Thyroid gland (tissue), 4 donors: ENCODE measurements at regions not wholly inside any gene's neighbourhood (a gene's known extent, or its start where the extent isn't known, plus 50 kb on each side); places are given as distances from the start of the nearest gene placed in this dataset.

Source experiments
- POLR2A ChIP-seq, 2 donors: fragments of 450-650 bp; IDR thresholded peaks; one replicate each; pipeline ENCODE4 v1.6.1; 2017; ENCODE audit warnings: antibody characterized with exemption in 2 of 2, mild to moderate bottlenecking in 2 of 2, moderate library complexity in 1 of 2
- TF ChIP-seq, protein P1 (sequence below), 6 experiments: fragments of 200-600 bp in 3 of 6; fragments of 450-650 bp in 3 of 6; sonication (generic) in 3 of 6; IDR thresholded peaks; one replicate each; pipeline ENCODE4 v1.5.1; 2016 to 2019; ENCODE audit warnings: antibody characterized with exemption in 6 of 6, mild to moderate bottlenecking in 2 of 6, inconsistent platforms in 1 of 6, moderate library complexity in 1 of 6

DNA sequence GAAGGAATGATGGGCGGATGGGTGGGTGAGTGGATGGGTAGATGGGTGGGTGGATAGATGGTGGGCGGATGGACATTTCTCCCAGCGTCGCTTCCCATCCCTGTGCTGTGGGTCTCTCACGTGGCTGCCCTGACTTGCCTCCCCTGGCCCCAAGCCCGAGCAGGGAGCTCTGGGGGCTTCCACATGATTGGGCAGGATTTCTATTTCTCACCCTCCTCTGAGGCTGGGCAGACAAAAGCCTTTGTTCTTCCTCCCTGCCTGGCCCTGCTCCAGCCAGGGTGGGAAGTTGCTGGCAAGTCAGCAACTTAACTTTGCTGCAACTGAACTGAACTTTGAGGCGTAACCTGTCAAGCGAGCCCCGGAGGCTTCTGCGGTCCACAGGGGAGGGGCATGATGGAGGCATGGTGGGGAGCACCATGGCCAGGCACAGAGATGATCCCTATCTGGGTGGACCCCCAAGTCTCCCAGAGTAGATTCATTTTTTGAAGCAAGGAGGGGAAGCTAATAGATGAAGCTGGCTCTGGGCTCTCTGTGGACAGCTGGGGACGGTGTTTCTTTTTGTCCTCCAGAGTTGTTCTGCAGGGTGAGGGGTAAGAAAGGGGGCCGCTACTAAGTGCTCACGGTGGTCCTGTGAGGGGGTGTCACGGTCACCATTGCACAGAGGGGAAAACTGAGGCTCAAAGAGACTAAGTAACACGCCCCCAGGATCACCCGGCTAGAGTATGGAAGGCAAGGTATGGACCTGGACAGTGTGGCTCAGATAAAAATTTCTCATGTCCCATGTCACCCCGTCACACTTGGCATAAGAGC lies 140.1 kb downstream of the CEBPB start:
- TF ChIP-seq, protein P1, sequence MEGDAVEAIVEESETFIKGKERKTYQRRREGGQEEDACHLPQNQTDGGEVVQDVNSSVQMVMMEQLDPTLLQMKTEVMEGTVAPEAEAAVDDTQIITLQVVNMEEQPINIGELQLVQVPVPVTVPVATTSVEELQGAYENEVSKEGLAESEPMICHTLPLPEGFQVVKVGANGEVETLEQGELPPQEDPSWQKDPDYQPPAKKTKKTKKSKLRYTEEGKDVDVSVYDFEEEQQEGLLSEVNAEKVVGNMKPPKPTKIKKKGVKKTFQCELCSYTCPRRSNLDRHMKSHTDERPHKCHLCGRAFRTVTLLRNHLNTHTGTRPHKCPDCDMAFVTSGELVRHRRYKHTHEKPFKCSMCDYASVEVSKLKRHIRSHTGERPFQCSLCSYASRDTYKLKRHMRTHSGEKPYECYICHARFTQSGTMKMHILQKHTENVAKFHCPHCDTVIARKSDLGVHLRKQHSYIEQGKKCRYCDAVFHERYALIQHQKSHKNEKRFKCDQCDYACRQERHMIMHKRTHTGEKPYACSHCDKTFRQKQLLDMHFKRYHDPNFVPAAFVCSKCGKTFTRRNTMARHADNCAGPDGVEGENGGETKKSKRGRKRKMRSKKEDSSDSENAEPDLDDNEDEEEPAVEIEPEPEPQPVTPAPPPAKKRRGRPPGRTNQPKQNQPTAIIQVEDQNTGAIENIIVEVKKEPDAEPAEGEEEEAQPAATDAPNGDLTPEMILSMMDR (IDR thresholded peaks at IDR 0.05), result no peak
- no peak for TF ChIP-seq POLR2A (IDR thresholded peaks at IDR 0.05)
